ENCODE measurements at regions not wholly inside any gene's neighbourhood (a gene's known extent, or its start where the extent isn't known, plus 50 kb on each side); places are given as distances from the start of the nearest gene placed in this dataset.
"Not testable (repeated sequence)": the region's sequence is repeated elsewhere in the genome, so short reads cannot be mapped to it uniquely, and the experiment has no call there.

- Histone ChIP-seq H3K27ac (no peak overlapping the region), H3K27me3 (no peaks in the 10 kb centered on the region), H3K4me1 (no peaks in the 10 kb centered on the region), H3K9me3 (no peaks in the 10 kb centered on the region), H3K36me3 (no peaks in the 10 kb centered on the region), H3K4me3 (no peak overlapping the region)
- no peak for DNase-seq
- intact Hi-C loops (cut with DNase I; ENCODE audit: low total_unique reads): no loop called here
- TF ChIP-seq POLR2A (IDR thresholded peaks at IDR 0.05) (no peak), CTCF (IDR thresholded peaks at IDR 0.05) (no peak)
Measured at GRCh38 chr10:55803055-55803454, 558.0 kb downstream of the ZWINT start.

GRCh38 chr10:55801353-55801661, 559.8 kb downstream of the ZWINT start:
- intact Hi-C loops (cut with DNase I; ENCODE audit: low total_unique reads): no loop called here
- H3K27ac ChIP-seq: no peak overlapping the region
- no peaks in the 10 kb centered on the region for H3K27me3 ChIP-seq
- H3K36me3 ChIP-seq: no peaks in the 10 kb centered on the region
- DNase-seq: no peak
- H3K4me1 ChIP-seq: no peaks in the 10 kb centered on the region
- no peak for TF ChIP-seq POLR2A (IDR thresholded peaks at IDR 0.05)
- no peak for TF ChIP-seq CTCF (IDR thresholded peaks at IDR 0.05)
- H3K9me3 ChIP-seq: no peaks in the 10 kb centered on the region
- H3K4me3 ChIP-seq: no peak overlapping the region

GRCh38 chr10:55800602-55801352, 560.3 kb downstream of the ZWINT start:
- no peak for DNase-seq
- H3K27ac ChIP-seq: no peak overlapping the region
- H3K4me1 ChIP-seq: no peaks in the 10 kb centered on the region
- TF ChIP-seq CTCF (IDR thresholded peaks at IDR 0.05): no peak
- TF ChIP-seq POLR2A (IDR thresholded peaks at IDR 0.05): no peak
- intact Hi-C loops (cut with DNase I; ENCODE audit: low total_unique reads): no loop called here
- no peaks in the 10 kb centered on the region for H3K27me3 ChIP-seq
- no peaks in the 10 kb centered on the region for H3K36me3 ChIP-seq
- no peak overlapping the region for H3K4me3 ChIP-seq
- H3K9me3 ChIP-seq: no peaks in the 10 kb centered on the region

- Histone ChIP-seq H3K27me3 (no peaks in the 10 kb centered on the region), H3K4me1 (no peaks in the 10 kb centered on the region), H3K4me3 (no peak overlapping the region), H3K9me3 (no peaks in the 10 kb centered on the region), H3K36me3 (no peaks in the 10 kb centered on the region), H3K27ac (no peak overlapping the region)
- no peak for DNase-seq
- TF ChIP-seq POLR2A (IDR thresholded peaks at IDR 0.05) (no peak), CTCF (IDR thresholded peaks at IDR 0.05) (no peak)
- intact Hi-C loops (cut with DNase I; ENCODE audit: low total_unique reads): no loop called here
Measured at GRCh38 chr10:55793024-55793423, 568.0 kb downstream of the ZWINT start.

GRCh38 chr10:55790276-55790675, 570.8 kb downstream of the ZWINT start:
- H3K27me3 ChIP-seq; DNase-seq; H3K9me3 ChIP-seq; H3K27ac ChIP-seq; H3K4me1 ChIP-seq; H3K36me3 ChIP-seq; intact Hi-C loops (cut with DNase I; ENCODE audit: low total_unique reads); H3K4me3 ChIP-seq: not testable (repeated sequence)

Measured in uterus (tissue), 3 donors.